CD14-positive monocyte (primary cell): ENCODE measurements at regions not wholly inside any gene's neighbourhood (a gene's known extent, or its start where the extent isn't known, plus 50 kb on each side); places are given as distances from the start of the nearest gene placed in this dataset.

Experiments used
- DNase-seq, 3 donors: peaks; one replicate each; pipeline ENCODE4 v3.0.0-alpha.2; 2011 to 2022
- H2AFZ ChIP-seq: 2 replicates; pipeline ENCODE4 v1.6.0; 2012; ENCODE audit warnings: mild to moderate bottlenecking, low read depth, low read length, inconsistent platforms; ENCODE audit not compliant: insufficient read depth, poor library complexity, severe bottlenecking
- H3K27ac ChIP-seq, 2 donors: 1 replicate in 1 of 2; 2 replicates in 1 of 2; pipeline ENCODE4 v1.5.1; 2012 to 2013; ENCODE audit warnings: low read length in 2 of 2, control low read depth in 1 of 2, inconsistent platforms in 1 of 2, low read depth in 1 of 2, mild to moderate bottlenecking in 1 of 2
- H3K27me3 ChIP-seq, 2 donors: one replicate each; pipeline versions ENCODE4 v1.6.0 to v1.6.1; 2011 to 2013; ENCODE audit warnings: low read length in 2 of 2; ENCODE audit not compliant: control insufficient read depth in 2 of 2, insufficient read depth in 2 of 2
- H3K36me3 ChIP-seq, 2 donors: replicated peaks in 1 of 2; 1 replicate in 1 of 2; 2 replicates in 1 of 2; pipeline versions ENCODE4 v1.5.1 to v1.6.1; 2012 to 2013; ENCODE audit warnings: low read length in 2 of 2, control low read depth in 1 of 2, inconsistent platforms in 1 of 2, mild to moderate bottlenecking in 1 of 2; ENCODE audit not compliant: insufficient read depth in 2 of 2, control insufficient read depth in 1 of 2
- H3K4me1 ChIP-seq, 2 donors: 1 replicate in 1 of 2; 2 replicates in 1 of 2; pipeline versions ENCODE4 v1.5.1 to v1.6.1; 2012 to 2013; ENCODE audit warnings: low read length in 2 of 2, control low read depth in 1 of 2, inconsistent platforms in 1 of 2, mild to moderate bottlenecking in 1 of 2, moderate library complexity in 1 of 2; ENCODE audit not compliant: insufficient read depth in 2 of 2, control insufficient read depth in 1 of 2
- H3K4me2 ChIP-seq: replicated peaks from 2 replicates; pipeline ENCODE3; 2012; ENCODE audit warnings: low read length, moderate library complexity, mild to moderate bottlenecking; ENCODE audit not compliant: poor library complexity, severe bottlenecking; ENCODE audit errors: extremely low read depth
- H3K4me3 ChIP-seq, 3 experiments: fragments of 200-600 bp in 1 of 3; sonication (generic) in 1 of 3; replicated peaks in 1 of 3; 1 replicate in 2 of 3; 2 replicates in 1 of 3; pipeline ENCODE4 v1.5.1; 2011 to 2013; ENCODE audit warnings: low read length in 3 of 3, mild to moderate bottlenecking in 3 of 3, control low read depth in 2 of 3, low read depth in 2 of 3, inconsistent platforms in 1 of 3, moderate library complexity in 1 of 3
- H3K79me2 ChIP-seq: 2 replicates; pipeline ENCODE4 v1.6.0; 2012; ENCODE audit warnings: mild to moderate bottlenecking, control low read depth, inconsistent platforms, low read length, moderate library complexity; ENCODE audit not compliant: insufficient read depth
- H3K9ac ChIP-seq: 2 replicates; pipeline ENCODE4 v1.6.0; 2017; ENCODE audit warnings: low read length, mild to moderate bottlenecking; ENCODE audit not compliant: insufficient read depth, poor library complexity, severe bottlenecking
- H3K9me3 ChIP-seq, 2 donors: replicated peaks in 1 of 2; 1 replicate in 1 of 2; 2 replicates in 1 of 2; pipeline versions ENCODE4 v1.5.1 to v1.6.1; 2012 to 2013; ENCODE audit warnings: low read length in 2 of 2, control low read depth in 1 of 2; ENCODE audit not compliant: control insufficient read depth in 1 of 2, insufficient read depth in 1 of 2
- H4K20me1 ChIP-seq: 2 replicates; pipeline ENCODE4 v1.6.0; 2012; ENCODE audit warnings: mild to moderate bottlenecking, low read length, control low read depth, moderate library complexity; ENCODE audit not compliant: insufficient read depth
- H3K27ac Mint-ChIP-seq, 7 donors: one replicate each; pipeline ENCODE4 v1.8.0; 2020; ENCODE audit warnings: mild to moderate bottlenecking in 7 of 7, mixed read lengths in 7 of 7, moderate library complexity in 6 of 7, inconsistent platforms in 2 of 7
- H3K27me3 Mint-ChIP-seq, 3 donors: one replicate each; pipeline ENCODE4 v1.8.0; 2021 to 2022; ENCODE audit warnings: low read depth in 3 of 3, mild to moderate bottlenecking in 3 of 3, mixed read lengths in 3 of 3, moderate library complexity in 3 of 3, inconsistent platforms in 1 of 3
- H3K36me3 Mint-ChIP-seq, 2 donors: one replicate each; pipeline ENCODE4 v1.8.0; 2020; ENCODE audit warnings: mixed read lengths in 2 of 2, inconsistent platforms in 1 of 2, mild to moderate bottlenecking in 1 of 2
- H3K4me1 Mint-ChIP-seq: one replicate; pipeline ENCODE4 v1.8.0; 2020; ENCODE audit warnings: mild to moderate bottlenecking, mixed read lengths
- H3K4me3 Mint-ChIP-seq, 2 donors: one replicate each; pipeline ENCODE4 v1.8.0; 2020; ENCODE audit warnings: mild to moderate bottlenecking in 2 of 2, mixed read lengths in 2 of 2, moderate library complexity in 1 of 2
- H3K9me3 Mint-ChIP-seq, 7 donors: one replicate each; pipeline ENCODE4 v1.8.0; 2020 to 2022; ENCODE audit warnings: mixed read lengths in 7 of 7, mild to moderate bottlenecking in 6 of 7, moderate library complexity in 6 of 7, inconsistent platforms in 2 of 7
- WGBS: methylation state at CpG from one replicate; pipeline ENCODE4 v1.1.5; 2013; ENCODE audit warnings: missing lambda C conversion rate; ENCODE audit not compliant: insufficient coverage; 5-methylcytosine and 5-hydroxymethylcytosine counted together
- intact Hi-C, 2 donors: fragments of 100-400 bp; cut with micrococcal nuclease; formaldehyde crosslinking; loops; one replicate each; pipeline versions ENCODE4 v1.15.0 to v1.15.1; 2023
- TF ChIP-seq, protein P1 (sequence below): fragments of 200-600 bp; IDR thresholded peaks from one replicate; pipeline ENCODE4 v1.8.0; 2022; ENCODE audit warnings: antibody characterized with exemption, mild to moderate bottlenecking

DNA sequence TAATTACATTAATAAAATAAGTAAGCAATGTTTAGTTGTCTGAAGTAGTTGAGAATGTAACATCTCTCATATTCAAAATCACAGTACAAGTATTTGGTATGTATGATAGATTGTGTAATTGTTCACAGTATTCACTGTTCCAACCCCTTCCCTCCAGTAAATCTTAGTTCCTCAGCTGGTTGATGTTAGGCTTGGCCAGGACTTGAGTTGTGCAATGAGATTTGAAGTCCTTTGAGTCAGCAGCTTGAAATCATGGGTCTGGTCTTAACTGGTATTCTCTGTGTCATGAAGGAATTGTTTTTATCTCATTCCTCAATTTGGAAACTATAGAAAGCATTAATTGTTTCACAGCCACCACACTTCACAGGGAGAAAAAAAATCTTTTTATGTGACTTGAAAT, 477.1 kb downstream of the FSCB start:
- no peaks in the 10 kb centered on the region for H3K27me3 ChIP-seq
- no peaks in the 10 kb centered on the region for H3K79me2 ChIP-seq
- H3K27ac ChIP-seq: no peak overlapping the region
- Mint-ChIP-seq H3K4me3 (no peak overlapping the region), H3K9me3 (peaks cover 0 to 4% (median 1%) of the 10 kb centered on the region in 7 donors), H3K4me1 (no peaks in the 10 kb centered on the region), H3K27ac (no peak overlapping the region), H3K36me3 (no peaks in the 10 kb centered on the region), H3K27me3 (no peaks in the 10 kb centered on the region)
- intact Hi-C loops: no loop called here
- H4K20me1 ChIP-seq: no peaks in the 10 kb centered on the region
- H3K36me3 ChIP-seq: no peaks in the 10 kb centered on the region
- H3K9ac ChIP-seq: no peak overlapping the region
- H3K4me3 ChIP-seq: no peak overlapping the region
- DNase-seq: no peak
- H3K9me3 ChIP-seq: no peaks in the 10 kb centered on the region
- H3K4me2 ChIP-seq: no peak overlapping the region
- no peaks in the 10 kb centered on the region for H3K4me1 ChIP-seq
- no peak overlapping the region for H2AFZ ChIP-seq
- TF ChIP-seq, protein P1, sequence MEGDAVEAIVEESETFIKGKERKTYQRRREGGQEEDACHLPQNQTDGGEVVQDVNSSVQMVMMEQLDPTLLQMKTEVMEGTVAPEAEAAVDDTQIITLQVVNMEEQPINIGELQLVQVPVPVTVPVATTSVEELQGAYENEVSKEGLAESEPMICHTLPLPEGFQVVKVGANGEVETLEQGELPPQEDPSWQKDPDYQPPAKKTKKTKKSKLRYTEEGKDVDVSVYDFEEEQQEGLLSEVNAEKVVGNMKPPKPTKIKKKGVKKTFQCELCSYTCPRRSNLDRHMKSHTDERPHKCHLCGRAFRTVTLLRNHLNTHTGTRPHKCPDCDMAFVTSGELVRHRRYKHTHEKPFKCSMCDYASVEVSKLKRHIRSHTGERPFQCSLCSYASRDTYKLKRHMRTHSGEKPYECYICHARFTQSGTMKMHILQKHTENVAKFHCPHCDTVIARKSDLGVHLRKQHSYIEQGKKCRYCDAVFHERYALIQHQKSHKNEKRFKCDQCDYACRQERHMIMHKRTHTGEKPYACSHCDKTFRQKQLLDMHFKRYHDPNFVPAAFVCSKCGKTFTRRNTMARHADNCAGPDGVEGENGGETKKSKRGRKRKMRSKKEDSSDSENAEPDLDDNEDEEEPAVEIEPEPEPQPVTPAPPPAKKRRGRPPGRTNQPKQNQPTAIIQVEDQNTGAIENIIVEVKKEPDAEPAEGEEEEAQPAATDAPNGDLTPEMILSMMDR: no peak

DNA sequence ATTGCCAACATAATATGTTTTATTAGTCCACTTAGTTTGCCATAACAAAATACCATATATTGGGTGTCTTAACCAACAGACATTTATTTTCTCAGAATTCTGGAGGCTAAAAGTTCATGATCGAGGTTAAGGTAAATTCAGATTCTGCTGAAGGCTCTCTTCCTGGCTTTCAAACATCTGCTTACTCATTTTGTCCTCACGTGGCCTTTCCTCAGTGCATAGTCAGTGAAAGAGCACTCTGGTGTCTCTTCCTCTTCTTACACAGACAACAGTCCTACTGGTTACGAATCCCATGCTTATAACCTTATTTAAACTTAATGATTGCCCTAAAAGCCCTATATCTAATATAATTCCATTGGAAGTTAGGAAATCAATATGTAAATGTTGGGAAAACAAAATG, 479.7 kb downstream of the FSCB start:
- no peak overlapping the region for H3K4me2 ChIP-seq
- no peaks in the 10 kb centered on the region for H3K27me3 ChIP-seq
- H3K9me3 Mint-ChIP-seq: peaks cover 2 to 10% (median 5%) of the 10 kb centered on the region in 7 donors
- H3K4me1 ChIP-seq: no peaks in the 10 kb centered on the region
- WGBS: 40% methylated on average over 1 of the region's 3 CpGs
- no peaks in the 10 kb centered on the region for H4K20me1 ChIP-seq
- no peak for DNase-seq
- no peak overlapping the region for H3K27ac Mint-ChIP-seq
- no peak overlapping the region for H3K9ac ChIP-seq
- H3K9me3 ChIP-seq: no peaks in the 10 kb centered on the region
- H3K79me2 ChIP-seq: no peaks in the 10 kb centered on the region
- H3K36me3 Mint-ChIP-seq: no peaks in the 10 kb centered on the region
- no peaks in the 10 kb centered on the region for H3K4me1 Mint-ChIP-seq
- intact Hi-C loops: no loop called here
- no peak overlapping the region for H3K27ac ChIP-seq
- H3K36me3 ChIP-seq: no peaks in the 10 kb centered on the region
- TF ChIP-seq, protein P1: no peak
- no peaks in the 10 kb centered on the region for H3K27me3 Mint-ChIP-seq
- H3K4me3 Mint-ChIP-seq: no peak overlapping the region
- no peak overlapping the region for H2AFZ ChIP-seq
- H3K4me3 ChIP-seq: no peak overlapping the region
